ENCODE measurements at regions not wholly inside any gene's neighbourhood (a gene's known extent, or its start where the extent isn't known, plus 50 kb on each side); places are given as distances from the start of the nearest gene placed in this dataset.

- no peak for TF ChIP-seq CTCF (IDR thresholded peaks at IDR 0.05; ENCODE audit: insufficient read depth, low read length)
- H3K4me3 ChIP-seq (ENCODE audit: low read depth, low read length), result no peak overlapping the region
- peak; percentile 11 for DNase-seq (ENCODE audit: low read depth)
These were observed 71.2 kb upstream of the ECE1 start for GRCh38 chr1:21361506-21361905.

GRCh38 chr1:21357161-21357560 is 66.9 kb upstream of the ECE1 start:
- H3K4me3 ChIP-seq (ENCODE audit: low read depth, low read length), result no peak overlapping the region
- no peak for DNase-seq (ENCODE audit: low read depth)
- TF ChIP-seq CTCF (IDR thresholded peaks at IDR 0.05; ENCODE audit: insufficient read depth, low read length), result no peak

GRCh38 chr1:21355956-21356355 is 65.7 kb upstream of the ECE1 start:
- H3K4me3 ChIP-seq (ENCODE audit: low read depth, low read length), result no peak overlapping the region
- no peak for DNase-seq (ENCODE audit: low read depth)
- no peak for TF ChIP-seq CTCF (IDR thresholded peaks at IDR 0.05; ENCODE audit: insufficient read depth, low read length)

- no peak for DNase-seq (ENCODE audit: low read depth)
- no peak for TF ChIP-seq CTCF (IDR thresholded peaks at IDR 0.05; ENCODE audit: insufficient read depth, low read length)
- H3K4me3 ChIP-seq (ENCODE audit: low read depth, low read length), result no peak overlapping the region
These were observed 62.3 kb upstream of the ECE1 start for GRCh38 chr1:21352586-21352985.

- H3K4me3 ChIP-seq (ENCODE audit: low read depth, low read length), result no peak overlapping the region
- no peak for TF ChIP-seq CTCF (IDR thresholded peaks at IDR 0.05; ENCODE audit: insufficient read depth, low read length)
- DNase-seq (ENCODE audit: low read depth), result no peak
These were observed 61.6 kb upstream of the ECE1 start for GRCh38 chr1:21351901-21352300.

- TF ChIP-seq CTCF (IDR thresholded peaks at IDR 0.05; ENCODE audit: insufficient read depth, low read length), result no peak
- no peak for DNase-seq (ENCODE audit: low read depth)
- no peak overlapping the region for H3K4me3 ChIP-seq (ENCODE audit: low read depth, low read length)
These were observed 60.1 kb upstream of the ECE1 start for GRCh38 chr1:21350202-21350885.

- H3K4me3 ChIP-seq (ENCODE audit: low read depth, low read length), result no peak overlapping the region
- no peak for TF ChIP-seq CTCF (IDR thresholded peaks at IDR 0.05; ENCODE audit: insufficient read depth, low read length)
- no peak for DNase-seq (ENCODE audit: low read depth)
These were observed 59.4 kb upstream of the ECE1 start for GRCh38 chr1:21349693-21350092.

Measured in fibroblast of the aortic adventitia (primary cell).